IPS-18c (cell line): ENCODE measurements at regions not wholly inside any gene's neighbourhood (a gene's known extent, or its start where the extent isn't known, plus 50 kb on each side); places are given as distances from the start of the nearest gene placed in this dataset.
"Not testable (repeated sequence)": the region's sequence is repeated elsewhere in the genome, so short reads cannot be mapped to it uniquely, and the experiment has no call there.

Source experiments
- H3K4me3 ChIP-seq: 2 replicates; pipeline ENCODE4 v1.7.0; 2013; ENCODE audit warnings: low read depth, mild to moderate bottlenecking, low read length, moderate library complexity; ENCODE audit not compliant: insufficient read depth
- H3K9me3 ChIP-seq: one replicate; pipeline ENCODE4 v1.6.1; 2013; ENCODE audit warnings: mild to moderate bottlenecking, low read length, moderate library complexity; ENCODE audit not compliant: control insufficient read depth, insufficient read depth

DNA sequence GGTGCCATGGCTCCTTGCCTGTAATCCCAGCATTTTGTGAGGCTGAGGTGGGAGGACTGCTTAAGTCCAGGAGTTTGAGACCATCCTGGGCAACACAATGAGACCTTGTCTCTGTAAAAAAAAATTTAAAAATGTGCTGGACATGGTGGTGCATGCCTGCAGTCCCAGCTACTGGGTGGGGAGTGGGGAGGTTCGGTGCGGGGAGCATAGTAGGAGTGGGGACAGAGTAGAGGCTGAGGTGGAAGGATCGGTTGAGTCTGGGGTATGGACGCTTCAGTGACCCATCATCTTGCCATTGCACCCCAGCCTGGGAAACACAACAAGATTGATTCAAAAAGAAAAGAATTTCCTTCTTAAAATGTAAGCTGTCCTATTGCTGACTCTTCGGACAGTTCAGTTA lies 1490.0 kb upstream of the GBE1 start:
- no peak overlapping the region for H3K4me3 ChIP-seq
- H3K9me3 ChIP-seq, result no peaks in the 10 kb centered on the region

DNA sequence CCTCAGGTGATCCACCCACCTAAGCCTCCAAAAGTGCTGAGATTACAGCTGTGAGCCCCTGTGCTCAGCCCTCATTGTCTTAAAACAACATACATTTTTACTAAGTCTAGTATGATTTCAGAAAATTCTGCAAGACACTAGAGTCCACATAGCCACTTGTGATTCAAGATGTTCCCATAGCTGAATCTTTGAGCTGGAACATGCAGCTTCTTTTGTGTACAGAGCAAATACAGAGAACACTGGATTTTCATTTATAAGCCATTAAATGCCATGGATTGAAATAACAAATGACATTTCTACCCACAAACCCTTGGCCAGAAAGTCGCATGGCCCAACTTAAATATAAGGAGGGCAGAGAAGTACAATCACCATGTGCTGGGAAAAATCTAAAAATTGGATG lies 1489.2 kb upstream of the GBE1 start:
- Histone ChIP-seq H3K9me3 (no peaks in the 10 kb centered on the region), H3K4me3 (no peak overlapping the region)

DNA sequence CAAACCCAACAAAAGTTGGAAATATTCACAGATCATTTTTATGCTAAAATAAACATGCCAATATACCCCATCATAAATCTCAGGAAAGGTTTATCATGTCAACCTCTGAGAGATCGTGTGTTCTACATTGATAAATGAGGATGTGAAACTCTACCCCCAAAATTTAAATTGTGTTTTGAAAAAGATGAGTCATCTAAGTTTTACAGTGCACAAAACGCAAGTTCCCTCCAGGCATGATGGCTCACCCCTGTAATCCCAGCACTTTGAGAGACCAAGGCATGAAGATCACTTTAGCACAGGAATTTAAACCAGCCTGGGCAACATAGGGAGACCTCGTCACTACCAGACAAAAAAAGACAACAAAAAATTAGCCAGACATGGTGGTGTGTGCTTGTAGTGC lies 1487.0 kb upstream of the GBE1 start:
- H3K9me3 ChIP-seq, result no peaks in the 10 kb centered on the region
- H3K4me3 ChIP-seq, result no peak overlapping the region

DNA sequence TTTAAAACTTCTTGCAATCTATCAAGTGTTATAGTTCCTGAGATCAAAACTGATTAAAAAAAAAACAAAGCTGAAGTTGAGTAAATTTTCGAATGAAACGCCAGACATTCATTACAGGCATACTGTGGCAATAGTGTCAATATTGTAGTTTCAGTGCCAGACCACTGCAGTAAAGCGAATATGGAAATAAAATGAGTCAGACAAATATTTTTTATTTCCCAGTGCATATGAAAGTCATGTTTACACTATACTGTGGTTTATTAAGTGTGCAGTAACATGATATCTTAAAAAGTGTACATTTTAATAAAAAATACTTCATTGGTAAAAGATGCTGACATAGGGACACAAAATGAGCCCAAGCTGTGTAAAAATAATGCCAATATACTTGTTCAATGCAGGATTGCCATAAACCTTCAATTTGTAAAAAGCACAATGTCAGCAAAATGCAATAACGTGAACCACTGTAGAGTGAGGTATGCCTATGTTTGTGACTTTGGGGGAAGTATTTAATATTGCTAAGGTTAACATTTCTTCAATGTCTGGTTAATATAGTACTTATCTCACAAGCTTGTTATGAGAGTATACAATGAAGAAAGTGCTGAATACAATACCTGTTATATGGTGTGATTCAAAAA lies 1473.9 kb upstream of the GBE1 start:
- no peak overlapping the region for H3K4me3 ChIP-seq
- H3K9me3 ChIP-seq, result no peaks in the 10 kb centered on the region

DNA sequence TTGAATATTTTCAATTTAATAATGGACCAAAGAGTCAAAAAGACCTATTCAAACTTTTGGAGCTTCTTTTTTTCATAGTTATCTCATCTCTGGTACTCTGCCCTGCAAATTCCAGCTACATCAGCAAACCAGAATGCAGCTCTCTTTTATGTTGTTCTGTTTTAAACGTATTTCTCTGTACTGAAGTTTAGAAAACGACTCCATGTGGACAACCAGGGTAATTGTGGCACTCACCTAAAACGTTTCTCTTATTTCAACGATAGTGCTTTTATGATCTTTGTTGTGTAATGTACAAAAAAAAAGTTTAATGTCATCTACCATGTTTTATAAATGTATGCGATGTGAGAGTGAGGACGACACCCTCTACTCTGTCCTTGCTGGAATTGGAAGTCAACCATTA lies 1472.3 kb upstream of the GBE1 start:
- Histone ChIP-seq H3K4me3 (no peak overlapping the region), H3K9me3 (no peaks in the 10 kb centered on the region)

DNA sequence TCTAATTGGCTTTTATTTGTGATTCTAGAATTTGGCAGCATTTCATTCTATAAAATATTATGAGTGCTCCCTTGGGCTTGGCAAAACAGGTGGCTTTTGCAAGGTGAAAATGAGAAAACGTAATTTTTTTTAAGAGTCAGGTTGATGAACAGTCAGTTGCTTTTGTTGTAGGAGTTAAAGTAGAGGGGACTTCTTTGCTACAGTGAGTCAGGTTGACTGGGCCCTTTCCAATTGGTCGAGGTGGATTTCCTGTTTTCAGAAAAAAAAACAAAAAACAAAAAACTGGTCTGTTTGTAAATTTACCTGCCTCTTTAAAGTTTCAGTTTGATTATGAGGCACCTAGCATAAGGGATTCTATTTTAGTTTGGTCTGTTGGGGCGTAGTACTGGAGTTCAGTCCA lies 1469.4 kb upstream of the GBE1 start:
- Histone ChIP-seq H3K4me3 (no peak overlapping the region), H3K9me3 (no peaks in the 10 kb centered on the region)

DNA sequence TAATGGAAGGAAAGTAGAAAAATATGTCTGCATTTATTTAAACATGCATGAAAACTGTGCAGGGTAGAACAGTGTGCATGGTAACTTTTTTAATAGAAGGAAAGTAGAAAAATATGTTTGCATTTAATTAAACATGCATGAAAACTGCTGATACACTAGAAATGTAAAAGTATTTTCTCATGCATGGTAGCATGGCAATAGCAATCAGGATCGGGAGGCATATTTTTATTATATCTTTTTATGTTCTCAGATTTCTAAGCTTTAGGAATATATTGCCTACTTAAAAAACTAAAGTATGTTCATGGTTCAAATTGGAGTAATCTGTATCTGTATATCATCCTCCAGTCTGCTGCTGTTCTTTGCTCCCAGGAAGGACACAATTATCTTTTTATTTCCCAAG lies 1468.9 kb upstream of the GBE1 start:
- Histone ChIP-seq H3K9me3 (no peaks in the 10 kb centered on the region), H3K4me3 (no peak overlapping the region)

DNA sequence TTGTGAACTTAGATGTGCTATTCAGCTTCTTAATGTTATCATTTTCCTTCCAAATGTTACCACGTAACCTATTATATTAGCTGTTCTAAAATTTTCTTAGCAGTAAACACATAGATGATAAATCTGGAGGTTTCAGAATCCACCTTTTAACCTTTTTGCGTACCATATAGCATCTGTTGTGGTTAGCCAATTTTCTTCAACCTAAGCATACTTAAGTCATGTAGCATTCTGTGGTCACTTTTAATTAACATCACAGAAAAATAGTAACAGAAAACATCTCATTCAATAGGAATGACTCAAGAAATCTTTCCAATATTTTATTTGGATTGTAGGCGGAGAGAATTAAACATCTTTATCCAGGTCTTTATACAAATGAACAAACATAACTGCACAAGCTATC lies 1465.3 kb upstream of the GBE1 start:
- Histone ChIP-seq H3K9me3 (no peaks in the 10 kb centered on the region), H3K4me3 (no peak overlapping the region)

DNA sequence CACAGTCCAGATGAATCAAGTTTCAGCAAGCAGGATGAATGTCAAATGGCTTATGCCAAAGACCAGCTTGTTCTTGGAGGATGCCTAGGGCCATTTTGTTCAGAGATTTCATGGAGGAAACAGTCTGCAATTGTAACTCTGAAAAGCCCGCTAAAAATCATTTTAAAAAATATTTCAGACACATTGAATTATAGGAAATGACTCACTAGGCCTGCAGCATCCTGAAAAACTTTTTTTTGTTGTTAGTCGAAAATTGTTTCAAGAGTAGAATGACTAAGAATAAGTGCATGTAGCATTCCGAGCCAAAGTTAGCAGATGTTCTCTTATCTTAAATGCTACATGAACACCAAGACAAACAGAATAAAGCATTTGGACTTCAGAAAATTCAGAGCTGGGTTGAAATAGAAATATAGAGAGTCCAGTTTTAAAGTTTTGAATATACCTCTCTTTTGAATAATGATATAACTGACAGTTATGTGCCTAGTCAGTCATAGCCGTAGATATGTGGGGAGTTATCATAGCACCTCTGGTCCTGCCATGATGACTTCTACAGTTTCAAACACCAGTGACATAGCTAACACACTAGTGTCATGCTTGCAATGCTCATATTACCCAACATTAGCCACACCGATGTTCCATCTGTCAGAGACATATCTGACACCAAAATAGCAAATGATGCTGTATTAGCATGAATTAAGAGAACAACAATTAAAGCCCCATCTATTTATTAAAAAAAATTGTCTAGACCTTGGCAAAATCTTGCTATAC lies 1462.8 kb upstream of the GBE1 start:
- Histone ChIP-seq H3K4me3 (no peak overlapping the region), H3K9me3 (no peaks in the 10 kb centered on the region)

DNA sequence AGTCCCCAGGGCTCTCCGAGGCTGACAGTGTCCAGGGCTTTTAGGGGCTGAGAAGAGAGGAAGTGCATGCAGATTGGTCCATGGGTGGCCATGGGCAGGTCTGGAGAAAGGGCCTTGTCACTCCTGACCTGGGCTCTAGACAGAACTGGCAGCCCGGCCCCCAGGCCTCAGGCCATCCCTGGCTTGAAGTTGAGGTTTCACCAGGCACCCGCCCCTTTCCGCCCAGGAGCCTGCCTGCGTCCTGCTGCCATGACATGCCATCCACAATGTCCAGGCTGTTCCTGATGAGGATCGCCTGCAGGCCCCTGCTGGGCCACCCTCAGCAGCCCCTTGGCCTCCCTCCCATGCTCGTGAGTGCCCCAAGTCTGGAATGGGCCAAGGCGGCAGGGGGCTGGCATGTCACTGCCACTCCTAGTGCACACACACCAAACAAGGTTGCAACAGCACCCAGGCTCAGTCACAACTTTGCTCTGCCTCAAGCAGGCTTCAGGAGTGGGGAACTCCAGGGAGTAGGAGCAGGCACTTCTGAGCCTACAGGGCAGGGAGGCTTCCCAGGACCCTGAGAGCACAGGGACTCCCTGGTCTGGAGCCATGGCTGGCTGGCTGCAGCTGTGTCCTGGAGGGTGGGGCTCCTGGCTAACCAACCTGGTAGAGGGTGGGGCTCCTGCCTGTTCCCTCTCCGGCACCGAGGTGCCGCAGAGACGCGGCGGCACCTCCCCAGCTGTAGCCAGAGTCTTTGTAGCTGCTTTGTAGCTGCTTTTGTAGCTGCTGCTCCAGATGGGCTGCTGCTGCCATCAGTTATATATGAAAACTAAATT lies 1457.1 kb upstream of the GBE1 start:
- Histone ChIP-seq H3K4me3 (no peak overlapping the region), H3K9me3 (no peaks in the 10 kb centered on the region)

DNA sequence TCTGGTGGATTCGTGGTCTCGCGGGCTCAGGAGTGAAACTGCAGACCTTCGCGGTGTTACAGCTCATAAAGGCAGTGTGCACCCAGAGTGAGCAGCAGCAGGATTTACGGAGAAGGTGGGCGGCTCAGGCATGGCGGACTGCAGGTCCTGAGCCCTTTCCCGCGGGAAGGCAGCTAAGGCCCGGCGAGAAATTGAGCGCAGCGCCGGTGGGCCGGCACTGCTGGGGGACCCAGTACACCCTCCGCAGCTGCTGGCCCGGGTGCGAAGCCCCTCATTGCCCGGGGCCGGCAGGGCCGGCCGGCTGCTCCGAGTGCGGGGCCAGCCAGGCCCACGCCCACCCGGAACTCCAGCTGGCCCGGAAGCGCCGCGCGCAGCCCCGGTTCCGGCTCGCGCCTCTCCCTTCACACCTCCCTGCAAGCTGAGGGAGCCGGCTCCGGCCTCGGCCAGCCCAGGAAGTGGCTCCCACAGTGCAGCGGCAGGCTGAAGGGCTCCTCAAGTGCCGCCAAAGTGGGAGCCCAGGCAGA lies 1456.2 kb upstream of the GBE1 start:
- H3K9me3 ChIP-seq, H3K4me3 ChIP-seq: not testable (repeated sequence)

DNA sequence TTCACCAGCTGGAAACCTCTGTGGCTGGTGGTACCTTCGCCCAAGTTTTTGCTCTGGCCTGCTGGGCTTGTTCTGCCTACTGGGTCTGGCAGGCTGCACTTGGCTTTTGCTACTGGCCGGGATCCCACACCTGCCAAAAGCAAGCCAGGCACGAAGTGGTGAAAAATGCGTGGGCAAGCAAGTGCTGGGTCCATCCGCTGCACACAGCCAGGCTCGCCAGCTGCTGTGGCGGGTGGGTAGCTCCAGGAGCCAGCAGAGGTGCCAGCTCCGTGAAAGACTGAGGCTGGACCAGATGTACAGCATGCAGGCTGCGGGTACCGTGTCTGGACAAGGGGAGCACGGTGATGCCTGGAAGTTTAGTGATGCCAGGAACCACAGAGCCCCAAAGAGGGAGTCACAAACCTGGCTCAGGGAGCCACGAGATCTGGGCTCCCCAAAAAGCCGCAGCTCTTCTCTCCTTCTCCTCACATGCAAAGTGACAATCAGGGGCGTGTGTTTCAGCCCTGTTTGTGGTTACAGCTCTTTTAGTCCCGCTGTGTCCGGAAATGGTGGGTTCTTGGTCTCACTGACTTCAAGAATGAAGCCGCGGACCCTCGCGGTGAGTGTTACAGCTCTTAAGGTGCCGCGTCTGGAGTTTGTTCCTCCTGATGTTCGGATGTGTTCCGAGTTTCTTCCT lies 1455.6 kb upstream of the GBE1 start:
- Histone ChIP-seq H3K4me3 (no peak overlapping the region), H3K9me3 (no peaks in the 10 kb centered on the region)

DNA sequence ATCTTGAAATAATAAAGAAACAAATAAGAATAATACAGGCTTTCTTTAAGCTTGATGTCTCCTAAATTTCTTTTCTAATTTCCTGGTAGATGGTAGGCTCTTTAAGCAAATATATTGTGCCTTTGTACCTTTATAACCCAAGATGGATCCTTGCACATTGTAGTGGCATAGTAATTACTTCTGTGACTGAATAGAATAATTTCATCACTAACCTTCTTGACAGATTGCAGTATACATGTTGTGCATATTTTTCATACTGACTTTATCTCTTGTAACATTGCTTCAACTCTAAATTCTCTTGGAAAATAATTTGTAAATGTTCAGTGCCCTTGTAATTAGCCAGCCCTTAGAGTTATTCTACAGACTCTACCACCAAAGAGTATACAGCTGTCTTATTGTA lies 1433.8 kb upstream of the GBE1 start:
- Histone ChIP-seq H3K9me3 (no peaks in the 10 kb centered on the region), H3K4me3 (no peak overlapping the region)

DNA sequence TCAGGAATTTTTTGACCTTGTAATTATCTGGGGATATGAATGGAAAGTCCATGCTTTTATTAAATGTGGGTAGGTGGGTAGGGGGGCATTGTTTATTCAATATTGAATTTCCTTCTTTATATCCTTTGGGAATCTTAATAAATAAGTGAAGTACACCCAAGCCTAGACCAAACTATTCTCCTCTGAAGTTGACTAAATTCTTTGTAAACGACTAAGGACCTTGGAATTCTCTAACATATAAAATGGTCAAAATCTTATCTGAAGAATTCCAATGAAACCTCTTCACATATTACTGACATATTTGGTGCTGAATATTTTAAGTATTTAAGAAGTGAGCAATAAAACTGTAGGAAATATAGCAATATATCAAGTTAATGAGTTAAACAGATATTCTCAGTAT lies 1432.1 kb upstream of the GBE1 start:
- Histone ChIP-seq H3K9me3 (no peaks in the 10 kb centered on the region), H3K4me3 (no peak overlapping the region)

DNA sequence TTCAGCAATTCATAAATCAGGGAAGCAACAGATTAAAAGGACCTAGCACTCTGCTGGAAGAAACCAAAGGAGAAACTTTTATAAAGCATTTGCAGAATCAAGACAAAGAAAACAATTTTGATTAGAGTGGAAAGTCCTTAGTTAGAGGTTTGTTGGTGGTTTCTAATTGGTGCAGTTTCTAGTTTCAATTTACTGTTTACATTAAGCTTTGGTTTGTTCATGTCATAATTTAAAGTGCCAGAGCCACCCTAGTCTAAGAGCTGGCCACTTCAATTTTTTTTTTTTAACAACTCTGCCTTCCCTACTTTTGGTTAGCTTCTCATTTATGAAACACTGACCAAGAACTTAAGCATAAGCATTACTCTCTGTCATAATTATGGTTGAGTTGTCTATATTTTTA lies 1428.2 kb upstream of the GBE1 start:
- H3K9me3 ChIP-seq, result peaks cover 2% of the 10 kb centered on the region
- H3K4me3 ChIP-seq, result no peak overlapping the region

DNA sequence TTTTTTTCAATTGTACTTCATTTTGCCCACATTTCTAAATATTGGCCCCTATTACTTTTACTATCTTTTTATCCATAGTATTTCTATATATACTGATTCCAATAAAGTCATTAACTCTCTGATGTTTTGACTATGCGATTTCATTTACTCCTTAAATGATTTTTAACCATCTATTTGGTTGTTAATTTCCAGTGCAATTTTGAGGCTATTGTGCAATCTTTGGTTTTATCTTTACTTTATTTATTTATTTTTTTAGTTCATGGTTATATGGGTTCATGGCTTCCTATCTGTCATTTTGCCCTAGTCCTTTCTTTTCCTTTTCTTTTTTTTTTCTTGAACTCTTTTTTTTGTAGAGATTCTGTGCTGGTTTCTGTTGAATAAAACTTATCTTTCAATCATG lies 1408.0 kb upstream of the GBE1 start:
- H3K4me3 ChIP-seq, result no peak overlapping the region
- no peaks in the 10 kb centered on the region for H3K9me3 ChIP-seq

DNA sequence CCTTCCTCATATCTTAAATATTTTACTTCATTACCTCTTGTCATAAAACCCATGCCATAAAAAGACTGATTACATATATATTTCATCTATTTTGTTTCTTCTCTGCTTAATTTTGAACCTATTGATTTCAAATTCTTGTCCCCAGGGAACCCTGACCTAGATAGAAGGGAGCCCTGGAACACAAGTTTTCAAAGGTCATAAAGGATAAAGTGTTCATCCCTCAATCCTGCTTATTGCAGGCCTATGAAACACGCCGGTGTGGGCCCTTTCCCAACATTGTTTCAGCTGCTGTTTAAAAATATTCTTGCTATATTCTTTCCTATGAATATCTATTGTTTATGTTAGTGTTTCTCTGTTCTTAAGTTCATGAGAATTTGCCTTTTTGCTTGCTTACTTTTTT lies 1389.5 kb upstream of the GBE1 start:
- Histone ChIP-seq H3K9me3 (no peaks in the 10 kb centered on the region), H3K4me3 (no peak overlapping the region)
